ENCODE measurements at regions not wholly inside any gene's neighbourhood (a gene's known extent, or its start where the extent isn't known, plus 50 kb on each side); places are given as distances from the start of the nearest gene placed in this dataset.

GRCh38 chr2:19717446-19717845 is 184.3 kb downstream of the TTC32 start:
- DNase-seq = no peak
- no peak for ATAC-seq

DNA sequence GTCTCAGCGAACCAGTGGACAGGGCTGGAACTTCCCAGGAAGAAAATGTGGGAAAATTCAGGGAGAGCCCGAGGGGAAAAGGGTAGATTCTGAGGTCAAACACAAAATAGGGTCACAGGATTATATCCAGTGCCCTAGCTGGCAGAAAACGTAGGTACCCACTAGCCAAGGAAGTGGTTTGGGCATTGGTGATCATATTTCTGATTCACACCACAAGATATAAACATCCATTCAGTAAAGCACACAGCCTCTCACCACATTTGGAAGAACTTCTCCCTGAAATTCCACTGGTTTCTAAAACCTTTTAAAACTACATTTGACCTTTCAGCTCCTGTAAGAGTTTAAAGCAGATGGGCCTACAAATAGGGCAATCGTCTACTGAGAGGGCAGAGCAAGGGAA is 186.9 kb downstream of the TTC32 start:
- ATAC-seq (no peak), DNase-seq (no peak)

DNA sequence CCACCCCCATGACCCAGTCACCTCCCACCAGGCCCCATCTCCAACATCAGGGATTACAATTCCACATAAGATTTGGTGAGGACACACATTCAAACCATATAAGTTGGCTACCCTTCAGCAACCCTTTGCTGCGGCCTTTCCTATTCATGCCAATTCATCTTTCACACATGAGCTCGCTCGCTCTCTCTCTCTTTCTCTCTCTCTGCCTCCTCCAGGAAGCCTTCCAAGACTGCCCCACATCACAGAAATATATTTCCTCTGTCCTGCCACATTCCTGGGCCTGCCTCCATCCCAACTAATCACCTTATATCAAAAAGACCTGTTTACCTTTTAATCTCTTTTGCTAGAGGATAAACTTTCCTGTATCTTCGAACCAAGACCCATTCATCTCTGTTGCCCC is 188.9 kb downstream of the TTC32 start:
- ATAC-seq (no peak), DNase-seq (no peak)

DNA sequence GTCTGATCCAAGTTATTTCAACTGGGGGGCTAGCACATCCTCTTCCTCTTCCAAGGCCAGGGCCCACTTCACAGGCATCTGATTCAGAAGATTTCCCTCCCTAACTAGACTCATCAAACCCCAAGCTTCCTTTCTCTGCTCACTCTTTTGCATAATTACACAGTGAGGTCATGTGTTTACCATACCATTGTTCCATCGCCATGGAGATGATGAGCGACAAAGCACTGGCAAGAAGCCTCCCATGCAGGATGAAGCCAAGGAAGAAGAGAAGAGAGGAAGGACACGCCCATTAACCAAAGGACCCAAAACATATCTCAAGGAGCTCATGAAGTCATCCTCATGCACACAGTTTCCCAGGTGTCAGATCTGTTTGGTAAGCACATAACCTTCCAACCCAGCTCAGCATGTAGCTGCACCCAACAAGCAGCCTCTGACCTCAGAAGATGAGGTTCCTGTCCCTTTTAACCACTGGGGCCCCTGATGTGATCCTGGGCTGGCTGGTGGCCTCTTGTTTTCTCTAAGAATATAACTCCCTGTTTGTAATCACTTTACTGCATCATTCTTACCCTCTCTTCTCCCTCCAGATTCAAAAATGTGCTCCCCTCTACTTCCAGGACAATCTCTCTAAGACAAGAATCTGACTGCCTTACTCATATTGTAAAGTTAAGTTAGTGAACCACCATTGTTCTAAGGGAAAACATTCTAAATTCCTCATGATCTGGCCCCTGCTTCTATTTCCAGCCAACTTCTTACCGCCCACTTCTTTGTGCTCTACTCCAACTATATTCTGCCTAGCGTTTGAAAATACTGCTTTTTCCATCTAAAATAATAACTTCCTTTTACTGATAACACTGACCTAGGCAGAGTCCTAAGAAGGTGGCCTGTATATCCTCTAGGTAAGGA is 190.1 kb downstream of the TTC32 start:
- DNase-seq = no peak
- ATAC-seq = peak; percentile 43

DNA sequence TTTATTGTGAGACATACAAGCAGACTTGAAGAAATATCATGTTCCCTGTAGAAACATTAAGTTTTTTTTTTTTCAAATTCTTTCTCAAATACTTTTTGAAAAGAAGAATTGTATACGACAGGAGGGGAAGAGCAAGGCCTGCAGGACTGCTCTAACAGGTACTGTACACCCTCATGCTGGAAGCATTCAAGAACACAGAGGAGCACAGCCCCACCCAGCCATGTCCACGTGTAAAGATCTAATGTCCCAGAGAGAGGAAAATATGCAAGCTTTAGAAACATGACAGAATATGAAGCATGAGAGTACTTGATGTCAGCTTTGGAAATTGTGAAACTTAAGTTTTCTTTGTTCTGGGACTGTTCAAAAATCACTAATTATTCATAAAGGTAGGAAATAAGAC is 191.6 kb downstream of the TTC32 start:
- no peak for ATAC-seq

GRCh38 chr2:19709553-19709952 is 192.2 kb downstream of the TTC32 start:
- DNase-seq = no peak
- no peak for ATAC-seq

More for the DNA sequence above, 191.6 kb downstream of the TTC32 start:
- DNase-seq = no peak

DNA sequence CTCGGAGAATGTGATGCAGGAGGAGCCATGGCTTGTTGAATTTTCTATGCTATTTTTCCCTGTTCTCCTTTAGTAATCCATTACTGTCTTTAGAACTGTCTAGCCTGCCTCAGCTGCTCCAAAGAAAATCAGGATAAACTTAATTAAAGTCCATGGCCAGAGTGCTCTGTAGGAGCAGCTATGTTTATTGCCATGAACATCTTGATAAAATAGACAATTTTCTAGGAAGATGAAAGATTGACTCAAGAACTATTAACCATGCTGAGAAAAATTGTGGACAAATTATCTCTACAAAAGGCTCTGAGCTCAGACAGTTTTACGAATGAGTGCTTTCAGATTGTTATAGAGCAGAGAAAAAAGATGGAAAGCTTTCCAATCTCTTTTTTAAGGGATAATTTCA is 193.0 kb downstream of the TTC32 start:
- no peak for DNase-seq
- no peak for ATAC-seq

DNA sequence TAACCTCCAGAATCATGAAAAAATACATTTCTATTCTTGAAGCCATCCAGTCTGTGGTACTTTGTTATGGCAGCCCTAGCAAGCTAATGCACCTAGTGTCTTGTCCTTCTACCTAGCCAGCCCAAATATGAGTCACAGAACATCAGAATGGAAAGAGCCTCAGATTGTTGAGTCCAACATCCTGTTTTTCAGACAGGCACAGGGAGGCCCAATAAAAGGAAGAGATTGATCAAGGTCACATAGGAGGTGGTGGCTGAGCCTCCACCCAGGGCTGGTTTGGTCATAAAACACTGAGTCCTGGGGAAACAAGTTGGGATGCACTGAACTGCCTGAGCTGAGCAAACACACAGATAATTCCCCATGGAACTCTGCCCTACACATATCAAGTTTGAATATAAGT is 195.5 kb downstream of the TTC32 start:
- DNase-seq (no peak), ATAC-seq (no peak)

- DNase-seq (no peak), ATAC-seq (no peak)
Measured at GRCh38 chr2:19702267-19702666, 199.5 kb downstream of the TTC32 start.

- no peak for ATAC-seq
Measured at GRCh38 chr2:19700861-19701585, 200.8 kb downstream of the TTC32 start.

GRCh38 chr2:19697131-19697530 is 204.7 kb downstream of the TTC32 start:
- ATAC-seq (no peak), DNase-seq (no peak)

More at GRCh38 chr2:19700861-19701585, 200.8 kb downstream of the TTC32 start:
- DNase-seq = no peak

- ATAC-seq = no peak
Measured at GRCh38 chr2:19695706-19696105, 206.1 kb downstream of the TTC32 start.

DNA sequence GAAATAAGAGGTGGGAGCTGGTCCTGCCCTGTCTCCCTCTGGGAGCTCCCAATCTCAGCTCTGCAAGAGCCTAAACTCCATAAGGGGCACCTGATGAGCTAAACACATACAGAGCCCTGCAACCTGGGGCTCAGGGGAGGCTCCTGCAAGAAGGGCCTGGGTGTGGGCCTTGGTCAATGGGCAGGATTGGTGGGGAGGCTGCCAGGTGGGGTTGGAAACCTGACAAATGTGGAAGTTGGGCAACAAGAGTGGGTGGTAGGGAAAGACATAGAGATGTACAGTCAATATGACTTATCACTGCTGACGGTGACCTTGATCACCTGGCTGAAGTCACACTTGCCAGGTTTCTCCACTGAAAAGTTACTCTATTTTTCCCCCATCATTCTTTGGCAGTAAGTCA is 209.9 kb downstream of the TTC32 start:
- ATAC-seq (no peak), DNase-seq (no peak)

More at GRCh38 chr2:19695706-19696105, 206.1 kb downstream of the TTC32 start:
- DNase-seq = no peak

- ATAC-seq (no peak), DNase-seq (no peak)
Measured at GRCh38 chr2:19690429-19690828, 211.4 kb downstream of the TTC32 start.

DNA sequence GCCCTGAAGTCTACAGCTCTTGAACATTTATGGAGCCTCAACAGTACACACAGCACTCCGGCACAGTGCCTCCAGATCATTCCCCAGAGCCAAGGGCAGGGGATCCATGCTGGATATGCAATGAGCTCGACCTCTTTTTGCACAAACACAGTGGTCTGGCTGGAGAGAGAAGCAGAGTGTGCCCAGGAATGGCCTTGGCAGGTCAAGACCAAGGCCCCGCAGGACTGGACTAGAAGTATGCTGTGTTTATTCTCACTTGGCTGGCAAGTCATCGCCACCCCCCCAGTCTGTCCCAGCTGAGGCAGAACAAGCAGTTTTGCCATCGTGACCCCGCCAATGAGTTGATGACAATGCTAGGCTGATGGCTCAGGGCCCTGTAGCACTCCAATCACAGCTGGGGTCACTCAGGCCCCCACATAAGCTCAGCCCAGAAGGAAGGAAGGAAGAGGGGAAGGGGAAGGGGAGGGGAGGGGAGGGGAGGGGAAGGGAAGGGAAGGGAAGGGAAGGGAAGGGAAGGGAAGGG is 212.1 kb downstream of the TTC32 start:
- ATAC-seq = no peak
- DNase-seq = no peak

- DNase-seq (no peak), ATAC-seq (no peak)
Measured at GRCh38 chr2:19688059-19688458, 213.7 kb downstream of the TTC32 start.

DNA sequence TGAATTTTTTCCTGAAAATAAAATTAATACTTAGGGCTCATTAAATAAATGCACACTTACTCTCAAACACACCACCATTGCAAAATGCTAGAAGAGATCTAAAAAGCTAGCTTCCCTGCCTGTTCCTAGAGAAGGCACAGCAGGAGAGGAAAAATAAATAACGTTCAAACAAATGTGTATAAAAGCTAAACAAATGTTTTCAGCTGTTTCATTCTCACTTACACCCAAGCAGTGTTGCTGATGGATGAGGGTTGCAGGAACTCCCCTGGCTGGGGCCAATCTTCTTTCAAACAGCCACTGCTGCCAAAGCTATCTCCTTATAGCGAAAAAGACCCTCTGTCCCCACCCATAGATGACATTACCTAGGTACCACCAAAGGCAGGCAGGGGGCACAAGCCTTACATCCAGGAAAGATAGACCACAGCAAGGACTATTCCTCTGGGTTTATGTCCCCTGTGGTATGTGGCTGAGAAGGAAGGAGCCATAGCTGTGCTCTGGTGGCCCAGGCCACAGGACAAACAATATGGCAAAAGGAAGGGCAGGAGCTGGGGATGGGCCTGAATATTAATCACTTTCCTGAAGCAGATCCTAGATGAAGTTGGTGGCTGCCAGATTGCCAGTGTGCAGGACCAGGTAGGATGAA is 214.6 kb downstream of the TTC32 start:
- DNase-seq (no peak), ATAC-seq (no peak)

DNA sequence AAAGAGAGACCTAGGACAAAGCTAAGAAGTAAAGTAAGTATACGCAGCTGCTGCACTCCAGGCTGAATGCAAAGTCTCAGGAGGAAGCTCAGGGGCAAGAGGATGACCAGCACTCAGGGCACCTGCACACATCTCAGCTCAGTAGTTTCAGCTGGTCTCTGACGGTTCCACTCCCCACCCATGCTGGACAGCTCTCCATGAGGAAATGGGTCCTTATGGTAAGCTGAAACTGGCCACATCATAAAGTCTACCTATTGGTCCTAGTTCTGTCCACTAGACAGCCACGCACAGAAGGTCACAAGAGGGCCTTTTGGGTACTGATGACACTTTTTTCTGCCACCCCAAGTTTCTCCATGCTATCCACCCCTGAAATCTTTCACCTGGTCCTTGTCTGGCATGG is 215.3 kb downstream of the TTC32 start:
- DNase-seq (no peak), ATAC-seq (no peak)

- DNase-seq (no peak), ATAC-seq (no peak)
Measured at GRCh38 chr2:19685731-19686130, 216.1 kb downstream of the TTC32 start.

DNA sequence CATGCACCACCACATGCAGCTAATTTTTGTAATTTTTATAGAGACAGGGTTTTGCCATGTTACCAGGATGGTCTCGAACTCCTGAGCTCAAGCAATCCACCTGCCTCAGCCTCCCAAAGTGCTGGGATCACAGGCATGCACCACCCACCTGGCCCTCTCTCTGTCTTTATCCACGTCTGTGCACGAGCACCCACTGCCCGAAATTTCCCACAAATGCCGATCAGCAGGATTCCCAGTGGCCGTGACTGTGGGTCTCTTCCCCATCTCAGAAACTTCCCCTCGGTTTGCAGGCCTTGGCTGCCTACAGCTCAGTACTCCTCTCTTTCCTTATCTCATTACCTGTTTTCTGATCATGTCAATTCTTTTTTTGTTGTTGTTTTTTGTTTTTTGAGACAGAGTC is 217.3 kb downstream of the TTC32 start:
- no peak for DNase-seq
- no peak for ATAC-seq

DNA sequence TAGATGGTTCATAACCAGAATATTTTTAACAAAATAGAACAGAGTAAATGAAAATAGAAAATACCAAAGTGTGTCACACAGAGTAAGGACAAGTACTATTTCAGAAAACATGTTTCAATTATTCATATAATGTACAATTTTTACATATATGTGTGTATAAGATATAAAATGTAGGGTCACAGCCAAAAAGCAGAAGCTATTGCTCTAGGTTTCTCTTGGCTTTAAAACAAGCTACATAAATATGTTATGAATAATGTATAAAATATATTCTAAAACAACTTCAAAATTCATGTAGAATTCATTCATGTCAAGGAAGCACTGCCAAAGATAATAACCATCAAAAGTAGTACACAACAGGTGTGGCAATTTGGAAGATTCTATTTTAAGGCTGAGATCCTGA is 218.2 kb downstream of the TTC32 start:
- DNase-seq (no peak), ATAC-seq (no peak)

DNA sequence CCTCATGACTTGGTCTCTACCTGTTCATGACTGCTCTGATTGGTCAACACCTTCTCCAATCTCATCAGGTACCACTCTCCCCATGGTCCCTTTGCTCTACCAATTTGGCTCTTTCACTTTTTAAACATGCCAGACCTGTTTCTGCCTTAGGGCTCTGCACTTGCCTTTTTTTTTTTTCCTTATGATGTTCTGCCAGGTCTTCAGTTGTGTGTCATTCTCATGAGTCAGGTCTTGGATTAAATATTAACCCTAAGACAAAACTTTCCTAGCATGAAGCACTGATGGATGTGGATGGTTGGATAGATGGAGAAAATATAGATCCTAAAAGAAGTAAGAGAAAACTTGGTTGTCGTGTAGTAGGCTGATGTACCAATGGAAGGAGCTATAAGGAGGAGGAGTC is 219.3 kb downstream of the TTC32 start:
- DNase-seq (no peak), ATAC-seq (no peak)
